SKM-1 (cell line): ENCODE measurements at regions not wholly inside any gene's neighbourhood (a gene's known extent, or its start where the extent isn't known, plus 50 kb on each side); places are given as distances from the start of the nearest gene placed in this dataset.
A peak's percentile ranks its signal among the peaks of the same experiment; 100 is the strongest.

ENCODE experiments used
- DNase-seq: peaks from one replicate; lab custom pipeline; 2025; ENCODE audit not compliant: unreplicated experiment; lab: John Stamatoyannopoulos, UW

GRCh38 chr18:10207682-10208345, 246.6 kb upstream of the APCDD1 start:
- no peak for DNase-seq

GRCh38 chr18:10209302-10209701, 245.1 kb upstream of the APCDD1 start:
- DNase-seq, result no peak

- no peak for DNase-seq
Measured at GRCh38 chr18:10210057-10210633, 244.3 kb upstream of the APCDD1 start.

DNA sequence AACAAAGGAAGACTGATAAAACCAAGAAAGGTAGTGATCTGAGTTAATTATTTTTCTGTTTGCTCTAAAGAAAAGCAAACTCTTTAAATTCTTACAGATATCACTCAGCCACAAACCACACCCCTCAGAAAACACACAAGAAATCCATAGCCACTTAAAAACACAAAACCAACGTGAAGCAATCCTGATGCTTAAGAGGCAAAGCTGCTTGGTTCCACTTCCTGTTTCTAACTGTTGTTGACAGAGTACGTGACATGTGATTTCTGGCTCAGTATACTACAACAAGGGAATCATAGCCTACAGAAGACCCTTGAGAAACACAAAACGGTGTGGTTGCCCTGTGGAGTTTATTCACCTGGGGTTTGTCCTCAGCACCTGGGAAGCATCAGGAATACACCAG, 240.9 kb upstream of the APCDD1 start:
- peak; percentile 59 for DNase-seq

- DNase-seq, result no peak
Measured at GRCh38 chr18:10215446-10215845, 239.0 kb upstream of the APCDD1 start.

DNA sequence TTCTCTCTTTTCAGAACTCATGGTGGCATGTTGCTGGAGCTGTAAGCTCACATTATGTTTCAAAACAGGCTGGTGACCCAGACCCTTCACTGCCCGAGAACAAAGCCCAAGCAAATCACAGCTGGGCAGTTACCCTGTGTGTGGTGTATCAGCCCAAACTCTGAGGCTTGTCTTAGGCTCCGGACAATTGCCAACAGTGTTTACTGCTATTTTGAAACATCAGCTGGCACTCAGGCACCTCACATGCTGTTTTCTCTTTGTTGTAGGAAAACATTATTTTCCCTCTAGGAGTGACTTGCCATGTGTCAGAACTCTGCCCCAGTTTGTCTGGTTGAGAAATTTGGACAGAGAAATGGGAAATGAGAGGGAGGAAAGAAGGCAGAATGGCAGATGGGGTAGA, 237.6 kb upstream of the APCDD1 start:
- DNase-seq, result no peak

- DNase-seq, result no peak
Measured at GRCh38 chr18:10217211-10217610, 237.2 kb upstream of the APCDD1 start.

DNA sequence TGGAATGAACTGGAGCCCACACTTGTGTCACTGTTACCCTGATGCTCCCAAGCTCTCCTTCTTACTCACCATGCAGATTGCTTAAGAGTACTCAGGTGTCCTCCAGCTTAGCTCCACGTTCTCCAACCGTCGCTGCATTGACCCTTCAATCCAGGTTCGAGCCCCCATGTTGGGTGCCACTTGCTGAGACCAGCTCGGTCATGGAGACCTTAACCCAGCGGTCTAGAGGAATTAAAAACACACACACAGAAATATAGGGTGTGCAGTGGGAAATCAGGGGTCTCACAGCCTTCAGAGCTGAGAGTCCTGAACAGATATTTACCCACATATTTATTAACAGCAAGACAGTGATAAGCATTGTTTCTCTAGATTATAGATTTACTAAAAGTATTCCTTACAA, 229.1 kb upstream of the APCDD1 start:
- DNase-seq, result no peak

DNA sequence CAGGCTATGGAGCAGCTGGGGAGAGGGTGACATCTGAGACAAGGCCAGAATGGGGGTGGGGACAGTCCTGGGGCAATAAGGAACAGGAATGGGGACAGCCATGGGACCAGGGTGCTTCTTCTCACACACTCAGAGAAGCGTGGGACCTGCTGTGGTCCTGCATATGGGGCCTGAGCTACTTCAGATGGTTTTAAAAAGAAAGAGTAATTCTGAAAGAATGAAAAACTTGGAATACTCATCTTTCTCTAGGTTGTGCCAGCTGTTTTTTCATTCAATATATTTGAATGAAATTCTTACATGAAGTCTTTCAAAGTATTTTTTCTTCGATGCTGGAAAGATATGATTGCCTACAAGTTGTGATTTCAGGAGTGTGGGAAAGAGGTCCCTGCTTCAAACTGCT, 227.5 kb upstream of the APCDD1 start:
- DNase-seq, result no peak

DNA sequence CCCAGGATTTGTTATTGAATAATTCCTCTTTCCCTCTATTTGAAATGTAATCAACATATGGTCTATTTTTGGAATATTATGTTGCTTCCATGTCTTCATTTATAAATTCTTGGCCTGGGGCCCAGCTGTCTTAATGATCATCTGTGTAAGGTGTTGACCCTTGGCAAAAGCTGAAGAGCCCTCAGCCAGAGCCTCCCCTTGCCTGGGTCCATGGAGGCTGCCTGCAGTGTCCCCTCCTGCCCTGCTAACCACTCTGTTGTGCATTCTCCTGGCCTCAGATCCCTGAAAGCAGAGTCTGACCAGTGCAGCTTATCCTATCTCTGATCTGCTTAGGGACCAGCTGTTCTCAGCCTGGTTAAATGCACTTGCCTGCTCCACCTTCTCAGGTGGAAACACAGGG, 226.1 kb upstream of the APCDD1 start:
- no peak for DNase-seq

DNA sequence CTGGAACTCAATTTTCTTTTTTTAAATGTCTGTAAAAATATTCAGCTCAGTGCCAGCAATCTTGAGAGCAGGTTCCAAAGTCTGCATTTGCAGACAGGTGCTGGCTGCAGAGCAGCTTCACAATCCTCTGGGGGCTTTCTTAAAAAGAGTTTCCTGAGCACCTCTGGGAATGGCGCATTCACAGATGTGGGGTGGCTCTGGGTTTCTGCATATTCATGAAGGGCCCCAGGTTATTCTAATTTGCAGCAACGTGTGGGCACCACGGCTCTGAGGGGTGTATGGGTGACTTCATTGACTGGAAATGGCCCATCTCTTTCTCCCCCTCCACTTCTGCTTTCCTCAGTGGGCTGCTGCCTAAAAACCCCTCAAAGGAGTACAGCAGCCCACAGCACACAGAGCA, 225.0 kb upstream of the APCDD1 start:
- DNase-seq, result no peak

- no peak for DNase-seq
Measured at GRCh38 chr18:10230072-10230471, 224.4 kb upstream of the APCDD1 start.

DNA sequence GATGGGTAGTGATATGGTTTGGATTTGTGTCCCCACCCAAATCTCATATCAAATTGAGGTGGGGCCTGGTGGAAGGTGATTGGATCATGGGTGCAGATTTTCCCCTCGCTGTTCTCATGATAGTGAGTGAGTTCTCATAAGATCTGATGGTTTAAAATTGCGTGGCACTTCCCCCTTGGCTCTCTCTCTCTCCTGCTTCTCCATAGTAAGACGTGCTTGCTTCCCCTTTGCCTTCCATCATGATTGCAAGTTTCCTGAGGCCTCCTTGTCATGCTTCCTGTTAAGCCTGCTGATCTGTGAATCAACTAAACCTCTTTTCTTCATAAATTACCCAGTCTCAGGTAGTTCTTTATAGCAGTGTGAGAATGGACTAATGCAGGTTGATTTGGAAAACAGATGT, 223.2 kb upstream of the APCDD1 start:
- no peak for DNase-seq

- no peak for DNase-seq
Measured at GRCh38 chr18:10232062-10232461, 222.4 kb upstream of the APCDD1 start.

GRCh38 chr18:10233082-10233875, 221.2 kb upstream of the APCDD1 start:
- DNase-seq, result no peak

DNA sequence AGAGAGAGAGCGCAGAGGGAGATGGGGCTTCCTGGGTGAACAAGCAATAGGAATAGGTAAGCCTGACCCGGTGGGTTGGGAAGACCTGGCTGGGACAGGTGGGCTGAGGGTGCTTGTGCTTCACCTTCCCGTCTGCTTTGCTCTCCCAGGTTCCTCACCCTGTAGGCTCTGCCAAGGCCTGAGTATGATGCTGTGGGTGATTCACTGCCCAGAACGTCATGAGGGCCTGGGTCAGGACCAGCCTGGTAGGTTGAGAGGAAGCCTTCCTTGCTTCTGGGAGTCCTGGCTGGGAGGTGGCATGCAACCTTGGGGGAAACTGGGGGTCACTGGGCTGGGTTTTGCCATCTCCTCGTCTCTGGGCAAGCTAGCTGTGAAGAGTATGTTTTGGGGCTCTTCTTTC, 220.2 kb upstream of the APCDD1 start:
- no peak for DNase-seq

GRCh38 chr18:10234912-10235660, 219.3 kb upstream of the APCDD1 start:
- no peak for DNase-seq

GRCh38 chr18:10235661-10235952, 218.8 kb upstream of the APCDD1 start:
- no peak for DNase-seq

DNA sequence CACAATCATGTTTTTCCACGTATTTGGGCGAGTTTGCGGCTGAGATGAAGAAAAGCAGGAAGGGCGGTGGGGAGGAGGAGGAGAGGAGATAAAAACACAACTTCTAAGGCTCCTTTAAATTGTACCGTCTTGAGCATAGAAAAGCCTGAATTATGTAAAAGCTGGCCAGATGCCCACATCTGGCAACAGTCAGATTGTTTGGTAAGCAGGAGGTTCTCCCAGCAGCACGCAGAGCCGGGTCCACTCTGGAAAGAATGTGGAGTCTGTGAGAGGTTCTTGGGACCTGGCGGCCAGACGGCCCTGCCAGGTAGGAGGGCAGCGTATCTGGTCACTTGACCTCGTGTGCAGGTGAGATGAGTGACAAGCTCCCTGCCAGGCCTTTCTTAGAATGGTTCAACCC, 215.3 kb upstream of the APCDD1 start:
- DNase-seq, result no peak

GRCh38 chr18:10239991-10240634, 214.3 kb upstream of the APCDD1 start:
- no peak for DNase-seq

GRCh38 chr18:10240973-10241372, 213.5 kb upstream of the APCDD1 start:
- DNase-seq, result no peak
